HAP-1 (cell line): ENCODE measurements at regions not wholly inside any gene's neighbourhood (a gene's known extent, or its start where the extent isn't known, plus 50 kb on each side); places are given as distances from the start of the nearest gene placed in this dataset.

ENCODE experiments used
- DNase-seq, 2 experiments: peaks; one replicate each; pipeline ENCODE4 v3.0.0-alpha.2; 2016 to 2020; ENCODE audit warnings: low spot score in 2 of 2
- H3K27me3 ChIP-seq: fragments of 250-450 bp; sonication (Bioruptor Pico); 2 replicates; pipeline ENCODE4 v1.5.1; 2020; ENCODE audit warnings: low read depth, mild to moderate bottlenecking, moderate library complexity
- H3K36me3 ChIP-seq: fragments of 250-450 bp; sonication (Bioruptor Pico); replicated peaks from 2 replicates; pipeline ENCODE4 v1.5.1; 2020; ENCODE audit warnings: mild to moderate bottlenecking
- H3K4me1 ChIP-seq: fragments of 250-450 bp; sonication (Bioruptor Pico); 2 replicates; pipeline ENCODE4 v1.5.1; 2020; ENCODE audit warnings: mild to moderate bottlenecking
- H3K4me3 ChIP-seq: fragments of 250-450 bp; sonication (Bioruptor Pico); 2 replicates; pipeline ENCODE4 v1.5.1; 2020; ENCODE audit warnings: mild to moderate bottlenecking, moderate library complexity
- H3K9me3 ChIP-seq: fragments of 250-450 bp; sonication (Bioruptor Pico); 2 replicates; pipeline ENCODE4 v1.5.1; 2020; ENCODE audit warnings: mild to moderate bottlenecking, moderate library complexity
- in situ Hi-C: fragments of 300-500 bp; cut with MboI; formaldehyde crosslinking; loops from 3 replicates; pipeline ENCODE4 v1.14.3; 2020; ENCODE audit warnings: low sequenced_read_pairs, inconsistent platforms, mixed read lengths

DNA sequence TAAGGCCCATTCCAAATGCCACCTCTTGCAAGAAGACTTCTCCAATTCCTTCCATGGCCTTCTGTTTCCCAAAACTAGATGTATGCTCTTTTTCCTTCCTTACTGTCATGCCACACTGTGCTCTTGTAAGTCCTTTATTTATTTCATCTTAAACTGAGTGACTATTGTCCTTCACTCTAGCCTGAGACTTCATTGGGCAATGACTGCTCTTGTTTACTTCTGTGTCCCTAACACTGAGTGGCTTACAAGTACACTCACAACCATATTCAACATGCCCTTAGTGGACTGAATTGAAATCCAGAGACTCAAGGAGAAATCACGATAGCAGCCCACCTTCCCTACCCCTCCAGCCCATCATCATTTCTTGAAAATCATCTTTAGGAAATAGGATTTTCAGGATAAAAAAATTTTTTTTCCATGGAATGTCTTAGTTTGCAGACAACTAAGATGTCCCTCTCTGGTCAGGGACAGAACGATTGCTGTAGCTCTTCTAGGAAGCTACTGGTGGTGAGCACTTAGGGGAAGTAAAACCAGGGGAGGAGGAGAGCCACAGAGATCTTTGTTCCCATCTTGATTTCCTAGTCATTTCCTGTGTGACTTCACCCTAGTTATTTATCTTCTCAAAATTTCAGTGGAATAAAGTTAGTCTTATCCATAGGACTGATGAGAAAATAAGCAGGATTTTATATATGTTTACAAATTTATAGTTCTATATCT, 80.7 kb downstream of the CYRIA start:
- Histone ChIP-seq H3K4me3 (no peak overlapping the region), H3K9me3 (no peaks in the 10 kb centered on the region), H3K4me1 (no peaks in the 10 kb centered on the region; the same call in 1 of the 2 replicates), H3K36me3 (no peaks in the 10 kb centered on the region), H3K27me3 (no peaks in the 10 kb centered on the region)
- no peak for DNase-seq
- in situ Hi-C loops = no loop called here

- H3K36me3 ChIP-seq = no peaks in the 10 kb centered on the region
- H3K9me3 ChIP-seq = no peaks in the 10 kb centered on the region
- no peak for DNase-seq
- H3K4me3 ChIP-seq = no peak overlapping the region
- in situ Hi-C loops = no loop called here
- H3K4me1 ChIP-seq = no peaks in the 10 kb centered on the region; the same call in 1 of the 2 replicates
- no peaks in the 10 kb centered on the region for H3K27me3 ChIP-seq
Observed at GRCh38 chr2:16584084-16584483, 81.5 kb downstream of the CYRIA start.

DNA sequence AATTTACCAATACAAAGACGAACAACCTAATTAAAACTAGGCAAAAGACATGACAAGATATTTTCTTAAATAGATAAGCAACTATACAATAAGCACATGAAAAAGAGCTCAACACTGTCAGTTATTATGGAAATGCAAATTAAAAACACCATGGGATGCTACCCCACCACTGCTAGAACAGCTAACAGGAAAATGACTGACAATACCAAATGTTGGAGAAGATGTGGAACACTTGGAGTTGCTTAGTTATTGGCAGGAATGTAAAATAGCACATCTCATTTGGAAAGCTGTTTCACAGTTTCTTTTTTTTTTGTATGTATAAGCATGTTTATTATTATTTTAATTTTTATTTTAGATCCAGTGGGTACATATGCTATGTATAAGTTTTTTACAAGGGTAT, 84.4 kb downstream of the CYRIA start:
- no peak for DNase-seq
- in situ Hi-C loops = no loop called here
- no peaks in the 10 kb centered on the region for H3K27me3 ChIP-seq
- no peaks in the 10 kb centered on the region for H3K9me3 ChIP-seq
- H3K4me1 ChIP-seq = no peaks in the 10 kb centered on the region
- no peaks in the 10 kb centered on the region for H3K36me3 ChIP-seq
- H3K4me3 ChIP-seq = no peak overlapping the region

DNA sequence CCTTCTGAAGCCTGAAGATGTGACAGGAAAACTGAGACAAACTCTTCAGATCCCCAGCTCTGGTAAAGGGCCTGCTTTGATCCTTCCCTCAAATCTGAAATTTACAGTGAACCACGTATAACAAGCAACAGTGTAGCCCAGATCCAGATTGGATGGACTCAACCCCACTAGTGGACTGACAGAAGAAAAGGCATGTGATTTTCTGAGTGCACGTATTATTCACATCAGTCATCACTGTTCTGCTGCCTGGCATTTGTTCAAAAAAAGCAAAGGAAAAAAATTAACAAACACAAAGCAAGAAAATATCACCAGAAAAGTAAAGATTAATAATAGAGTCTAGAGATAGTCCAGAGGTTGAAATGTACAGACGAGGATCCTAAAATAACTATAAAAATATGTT, 87.6 kb downstream of the CYRIA start:
- no peaks in the 10 kb centered on the region for H3K36me3 ChIP-seq
- no peaks in the 10 kb centered on the region for H3K4me1 ChIP-seq
- no peaks in the 10 kb centered on the region for H3K27me3 ChIP-seq
- H3K4me3 ChIP-seq = no peak overlapping the region
- in situ Hi-C loops = no loop called here
- no peak for DNase-seq
- no peaks in the 10 kb centered on the region; the same call in 1 of the 2 replicates for H3K9me3 ChIP-seq

DNA sequence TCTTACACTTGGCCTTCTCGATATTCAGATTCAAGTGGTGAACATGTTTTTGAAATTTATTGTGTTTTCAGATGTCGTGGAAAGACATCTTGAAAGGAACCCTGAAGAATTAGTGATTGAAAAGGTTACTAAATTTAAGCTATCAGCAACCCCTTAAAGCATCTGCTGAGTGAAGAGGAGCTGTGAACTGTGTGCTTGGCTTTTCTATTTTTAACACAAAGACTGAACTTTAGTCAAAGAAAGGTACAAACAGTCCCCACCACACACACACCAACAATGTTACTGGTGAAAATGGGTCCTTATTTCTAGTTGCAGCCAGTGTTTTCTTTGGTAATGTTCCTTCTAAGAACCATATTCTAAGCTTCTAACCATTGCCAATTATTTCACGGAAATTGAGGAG, 95.1 kb downstream of the CYRIA start:
- Histone ChIP-seq H3K4me1 (no peaks in the 10 kb centered on the region), H3K27me3 (no peaks in the 10 kb centered on the region), H3K9me3 (no peaks in the 10 kb centered on the region; the same call in 1 of the 2 replicates), H3K4me3 (no peak overlapping the region), H3K36me3 (no peaks in the 10 kb centered on the region)
- DNase-seq = no peak
- in situ Hi-C loops = no loop called here

DNA sequence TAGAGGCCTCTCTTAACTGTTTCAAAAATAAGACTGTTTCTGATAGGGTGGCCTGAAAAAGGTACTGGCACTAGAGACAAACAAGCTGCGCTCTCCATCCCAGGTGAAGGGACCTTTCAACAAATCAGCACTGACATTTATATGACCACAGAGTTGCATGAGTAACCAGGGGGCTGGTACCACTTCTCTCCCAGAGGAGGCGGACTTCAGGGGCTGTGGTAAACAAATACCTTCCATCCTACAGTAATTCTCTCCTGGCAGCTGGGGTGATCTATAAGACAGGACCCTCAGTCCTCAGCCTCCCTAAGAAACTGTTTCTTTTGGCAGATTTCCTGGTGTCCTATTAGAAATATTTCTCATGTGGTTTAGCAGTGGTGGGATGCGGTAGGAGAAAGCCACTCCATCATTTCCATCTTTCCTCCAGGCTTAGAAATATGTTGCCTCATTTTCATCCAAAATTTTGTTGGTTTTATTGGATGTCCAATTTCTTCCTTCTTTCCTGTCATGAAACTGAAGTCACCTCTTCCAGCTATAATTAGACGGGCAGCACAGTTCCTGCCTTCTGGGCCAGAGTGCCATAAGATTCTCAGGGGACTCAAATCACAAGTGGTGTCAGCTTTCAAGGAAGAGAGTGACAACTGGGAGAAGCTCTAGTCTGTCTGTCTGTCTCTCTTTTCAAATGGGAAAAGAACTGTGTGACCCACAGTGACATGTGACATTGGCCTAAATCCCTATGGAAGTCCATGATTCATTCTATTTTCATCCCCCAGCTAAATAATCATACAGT, 96.4 kb downstream of the CYRIA start:
- no peak for DNase-seq
- no peaks in the 10 kb centered on the region for H3K36me3 ChIP-seq

GRCh38 chr2:16566701-16567100, 98.9 kb downstream of the CYRIA start:
- in situ Hi-C loops = no loop called here
- no peaks in the 10 kb centered on the region for H3K4me1 ChIP-seq
- no peaks in the 10 kb centered on the region for H3K9me3 ChIP-seq
- H3K4me3 ChIP-seq = no peak overlapping the region
- DNase-seq = no peak
- H3K27me3 ChIP-seq = no peaks in the 10 kb centered on the region
- no peaks in the 10 kb centered on the region for H3K36me3 ChIP-seq

More for the DNA sequence above, 96.4 kb downstream of the CYRIA start:
- Histone ChIP-seq H3K4me1 (no peaks in the 10 kb centered on the region), H3K4me3 (no peak overlapping the region), H3K27me3 (no peaks in the 10 kb centered on the region), H3K9me3 (no peaks in the 10 kb centered on the region; the same call in 1 of the 2 replicates)
- in situ Hi-C loops = no loop called here

- DNase-seq = no peak
- in situ Hi-C loops = no loop called here
- no peaks in the 10 kb centered on the region for H3K4me1 ChIP-seq
- H3K36me3 ChIP-seq = no peaks in the 10 kb centered on the region
- H3K27me3 ChIP-seq = no peaks in the 10 kb centered on the region
- no peak overlapping the region for H3K4me3 ChIP-seq
- no peaks in the 10 kb centered on the region for H3K9me3 ChIP-seq
Observed at GRCh38 chr2:16565481-16565880, 100.2 kb downstream of the CYRIA start.

DNA sequence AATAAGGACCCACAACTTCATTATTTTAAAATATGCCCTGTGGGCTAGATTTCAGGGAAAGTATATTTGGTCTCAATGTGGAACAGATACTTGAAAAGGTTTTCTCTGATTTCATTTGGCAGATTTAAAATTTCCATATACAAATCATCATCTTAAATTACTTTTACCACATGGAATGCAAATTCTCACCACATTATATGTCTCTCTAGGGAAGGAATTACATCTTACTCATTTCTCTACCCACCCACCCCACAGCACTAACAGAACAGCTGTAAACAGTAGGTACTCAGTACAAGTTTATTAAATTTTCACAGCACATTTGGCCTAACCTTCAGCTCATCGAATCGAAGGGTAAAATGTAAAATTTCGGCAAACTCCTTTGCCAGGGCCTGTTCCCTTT, 104.0 kb downstream of the CYRIA start:
- Histone ChIP-seq H3K27me3 (no peaks in the 10 kb centered on the region), H3K36me3 (no peaks in the 10 kb centered on the region)
- in situ Hi-C loops = no loop called here

DNA sequence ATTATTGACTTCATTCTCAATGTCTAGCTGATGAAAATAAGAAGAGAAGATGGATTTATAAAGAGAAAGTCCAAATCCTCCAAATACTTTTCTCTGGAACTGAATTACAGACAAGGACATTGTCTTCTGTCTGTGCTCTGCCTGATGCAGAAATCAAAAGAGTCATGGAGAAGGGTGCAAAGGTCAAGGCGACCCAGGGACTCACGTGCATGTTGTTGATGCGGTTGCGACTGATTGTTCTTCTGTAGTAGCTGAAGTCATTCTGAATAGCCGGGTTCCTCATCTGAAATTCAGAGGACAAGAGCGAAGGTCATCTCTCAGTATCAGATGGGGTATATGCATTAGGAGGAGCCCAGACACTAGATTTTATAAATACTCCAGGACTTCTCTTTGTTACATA, 104.4 kb downstream of the CYRIA start:
- Histone ChIP-seq H3K4me3 (no peak overlapping the region), H3K27me3 (no peaks in the 10 kb centered on the region), H3K36me3 (no peaks in the 10 kb centered on the region), H3K4me1 (no peaks in the 10 kb centered on the region), H3K9me3 (no peaks in the 10 kb centered on the region)
- in situ Hi-C loops = no loop called here
- no peak for DNase-seq

More for the DNA sequence above, 104.0 kb downstream of the CYRIA start:
- Histone ChIP-seq H3K4me1 (no peaks in the 10 kb centered on the region), H3K9me3 (no peaks in the 10 kb centered on the region), H3K4me3 (no peak overlapping the region)
- DNase-seq = no peak

GRCh38 chr2:16559278-16560067, 106.2 kb downstream of the CYRIA start:
- no peak for DNase-seq
- in situ Hi-C loops = no loop called here
- Histone ChIP-seq H3K36me3 (no peaks in the 10 kb centered on the region), H3K27me3 (no peaks in the 10 kb centered on the region), H3K4me1 (no peaks in the 10 kb centered on the region), H3K4me3 (no peak overlapping the region), H3K9me3 (no peaks in the 10 kb centered on the region)

DNA sequence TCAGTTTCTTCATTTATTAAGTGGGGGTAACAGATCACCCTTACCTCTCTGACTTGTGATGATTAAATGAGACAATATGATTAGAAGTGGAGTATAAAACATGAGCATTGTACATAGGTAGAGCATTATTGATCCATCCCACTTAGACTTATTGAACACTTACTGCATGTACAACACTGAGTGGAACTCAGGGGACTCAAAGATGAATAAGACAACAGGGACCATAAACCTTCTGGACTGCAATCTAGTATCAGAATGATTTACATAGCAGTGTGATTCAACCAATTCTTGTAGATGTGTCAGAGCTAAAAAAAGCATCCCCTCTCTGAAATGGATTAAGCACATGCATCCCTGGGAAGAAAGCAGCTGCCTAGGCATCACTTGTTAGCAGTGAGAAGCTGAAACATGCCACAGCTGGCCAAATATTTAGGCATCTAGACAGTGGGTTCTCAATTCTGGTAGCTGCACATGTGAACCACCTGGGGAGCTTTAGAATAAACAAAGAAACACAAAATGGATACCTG, 111.5 kb downstream of the CYRIA start:
- in situ Hi-C loops = no loop called here
- H3K4me1 ChIP-seq = no peaks in the 10 kb centered on the region
- H3K27me3 ChIP-seq = no peaks in the 10 kb centered on the region
- no peak for DNase-seq
- H3K4me3 ChIP-seq = no peak overlapping the region
- no peaks in the 10 kb centered on the region for H3K9me3 ChIP-seq
- H3K36me3 ChIP-seq = no peaks in the 10 kb centered on the region

- H3K9me3 ChIP-seq = no peaks in the 10 kb centered on the region
- H3K4me1 ChIP-seq = no peaks in the 10 kb centered on the region
- no peaks in the 10 kb centered on the region for H3K36me3 ChIP-seq
- no peak overlapping the region for H3K4me3 ChIP-seq
- DNase-seq = peak; percentile 38 to 53
- H3K27me3 ChIP-seq = no peaks in the 10 kb centered on the region
- in situ Hi-C loops = no loop called here
Observed at GRCh38 chr2:16553226-16553625, 112.4 kb downstream of the CYRIA start.
